HEK293 (cell line): ENCODE measurements at regions not wholly inside any gene's neighbourhood (a gene's known extent, or its start where the extent isn't known, plus 50 kb on each side); places are given as distances from the start of the nearest gene placed in this dataset.

ENCODE experiments used
- CTCF ChIA-PET: fragments of 350-600 bp; formaldehyde crosslinking; extraction: SDS; loops from one replicate; lab custom pipeline; 2021; ENCODE audit warnings: antibody characterized with exemption; lab: Yijun Ruan, JAX
- POLR2A ChIA-PET: fragments of 300-600 bp; formaldehyde crosslinking; extraction: SDS; loops from one replicate; lab custom pipeline; 2020; ENCODE audit warnings: antibody characterized with exemption, inconsistent platforms; lab: Yijun Ruan, JAX
- H3K27ac ChIP-seq: fragments of 200-500 bp; sonication (Bioruptor generic); 2 replicates; pipeline ENCODE4 v1.5.1; 2014; ENCODE audit warnings: low read depth, low read length, control low read depth, inconsistent platforms; ENCODE audit errors: extremely low read depth
- H3K36me3 ChIP-seq, 2 experiments: fragments of 200-500 bp in 1 of 2; sonication (Bioruptor generic) in 1 of 2; 1 replicate in 1 of 2; 2 replicates in 1 of 2; pipeline ENCODE4 v1.5.1; 2014 to 2017; ENCODE audit warnings: inconsistent platforms in 2 of 2, low read length in 2 of 2; ENCODE audit not compliant: control insufficient read depth in 2 of 2, insufficient read depth in 1 of 2
- H3K4me1 ChIP-seq: fragments of 200-500 bp; sonication (Bioruptor generic); 2 replicates; pipeline ENCODE4 v1.5.1; 2014; ENCODE audit warnings: mild to moderate bottlenecking, low read length, inconsistent platforms; ENCODE audit not compliant: control insufficient read depth, insufficient read depth
- H3K4me3 ChIP-seq: 2 replicates; pipeline ENCODE4 v1.5.1; 2011; ENCODE audit warnings: low read depth, mild to moderate bottlenecking, control low read depth, low read length, moderate library complexity
- H3K9me3 ChIP-seq: fragments of 200-500 bp; sonication (Bioruptor generic); 2 replicates; pipeline ENCODE4 v1.5.1; 2014; ENCODE audit warnings: low read depth, low read length, inconsistent platforms; ENCODE audit not compliant: control insufficient read depth, insufficient read depth
- GFI1B ChIP-seq: fragments of 450-650 bp; formaldehyde crosslinking; IDR thresholded peaks from 2 replicates; pipeline ENCODE4 v1.5.1; 2016; ENCODE audit warnings: missing biosample characterization, missing genetic modification characterization
- GLI4 ChIP-seq: fragments of 450-650 bp; formaldehyde crosslinking; IDR thresholded peaks from 2 replicates; pipeline ENCODE4 v1.5.1; 2016; ENCODE audit warnings: missing biosample characterization, missing genetic modification characterization
- SP3 ChIP-seq: fragments of 450-650 bp; formaldehyde crosslinking; IDR thresholded peaks from 2 replicates; pipeline ENCODE4 v1.5.1; 2016; ENCODE audit warnings: missing biosample characterization, missing genetic modification characterization
- ZNF169 ChIP-seq: fragments of 450-650 bp; formaldehyde crosslinking; IDR thresholded peaks from 2 replicates; pipeline ENCODE4 v1.5.1; 2016; ENCODE audit warnings: missing biosample characterization, missing genetic modification characterization
- ZNF175 ChIP-seq: fragments of 450-650 bp; formaldehyde crosslinking; IDR thresholded peaks from 2 replicates; pipeline ENCODE4 v1.5.1; 2016; ENCODE audit warnings: missing biosample characterization, missing genetic modification characterization
- ZNF2 ChIP-seq: fragments of 450-650 bp; formaldehyde crosslinking; IDR thresholded peaks from 2 replicates; pipeline ENCODE4 v1.5.1; 2016; ENCODE audit warnings: missing biosample characterization, missing genetic modification characterization
- ZNF211 ChIP-seq: fragments of 450-650 bp; formaldehyde crosslinking; IDR thresholded peaks from 2 replicates; pipeline ENCODE4 v1.5.1; 2016; ENCODE audit warnings: low read depth, missing biosample characterization, missing genetic modification characterization
- ZNF221 ChIP-seq: fragments of 450-650 bp; formaldehyde crosslinking; IDR thresholded peaks from 2 replicates; pipeline ENCODE4 v1.5.1; 2017; ENCODE audit warnings: missing biosample characterization, missing genetic modification characterization, borderline replicate concordance
- ZNF292 ChIP-seq: fragments of 450-650 bp; formaldehyde crosslinking; IDR thresholded peaks from 2 replicates; pipeline ENCODE4 v1.5.1; 2016; ENCODE audit warnings: low read depth, missing biosample characterization, missing genetic modification characterization, borderline replicate concordance
- ZNF302 ChIP-seq: fragments of 450-650 bp; formaldehyde crosslinking; IDR thresholded peaks from 2 replicates; pipeline ENCODE4 v1.5.1; 2016; ENCODE audit warnings: missing biosample characterization, missing genetic modification characterization, low read depth
- ZNF335 ChIP-seq: fragments of 450-650 bp; formaldehyde crosslinking; conservative IDR thresholded peaks from 2 replicates; pipeline ENCODE4 v1.5.1; 2016; ENCODE audit warnings: missing biosample characterization, missing genetic modification characterization
- ZNF521 ChIP-seq: fragments of 450-650 bp; formaldehyde crosslinking; IDR thresholded peaks from 2 replicates; pipeline ENCODE4 v1.5.1; 2017; ENCODE audit warnings: missing biosample characterization, mild to moderate bottlenecking, missing genetic modification characterization
- ZNF658 ChIP-seq: fragments of 450-650 bp; formaldehyde crosslinking; IDR thresholded peaks from 2 replicates; pipeline ENCODE4; 2016; ENCODE audit warnings: missing biosample characterization, missing genetic modification characterization
- ZNF670 ChIP-seq: fragments of 450-650 bp; formaldehyde crosslinking; IDR thresholded peaks from 2 replicates; pipeline ENCODE4 v1.5.1; 2016; ENCODE audit warnings: missing biosample characterization, missing genetic modification characterization, low read depth
- ZNF707 ChIP-seq: fragments of 450-650 bp; formaldehyde crosslinking; IDR thresholded peaks from 2 replicates; pipeline ENCODE4 v1.5.1; 2016; ENCODE audit warnings: missing biosample characterization, missing genetic modification characterization
- TF ChIP-seq, protein P1 (sequence below): fragments of 450-650 bp; formaldehyde crosslinking; IDR thresholded peaks from 2 replicates; pipeline ENCODE4 v1.5.1; 2017; ENCODE audit warnings: missing biosample characterization, missing genetic modification characterization
- TF ChIP-seq, protein P2 (sequence below): fragments of 450-650 bp; formaldehyde crosslinking; IDR thresholded peaks from 2 replicates; pipeline ENCODE4 v1.5.1; 2017; ENCODE audit warnings: missing biosample characterization, missing genetic modification characterization
- TF ChIP-seq, protein P3 (sequence below): sonication (generic); formaldehyde crosslinking; IDR thresholded peaks from 2 replicates; pipeline ENCODE4 v1.8.1; 2022; ENCODE audit warnings: mild to moderate bottlenecking, moderate library complexity, missing genetic modification reagents
- TF ChIP-seq, protein P4 (sequence below): fragments of 450-650 bp; formaldehyde crosslinking; IDR thresholded peaks from 2 replicates; pipeline ENCODE4 v1.5.1; 2016; ENCODE audit warnings: missing biosample characterization, missing genetic modification characterization
- TF ChIP-seq, protein P5 (sequence below): fragments of 450-650 bp; formaldehyde crosslinking; IDR thresholded peaks from 2 replicates; pipeline ENCODE4 v1.5.1; 2016; ENCODE audit warnings: missing biosample characterization, missing genetic modification characterization, low read depth
- TF ChIP-seq, protein P6 (sequence below): fragments of 450-650 bp; formaldehyde crosslinking; IDR thresholded peaks from 2 replicates; pipeline ENCODE4 v1.5.1; 2016; ENCODE audit warnings: missing biosample characterization, missing genetic modification characterization
- TF ChIP-seq, protein P7 (sequence below): fragments of 450-650 bp; formaldehyde crosslinking; IDR thresholded peaks from 2 replicates; pipeline ENCODE4 v1.5.1; 2016; ENCODE audit warnings: missing biosample characterization, missing genetic modification characterization

DNA sequence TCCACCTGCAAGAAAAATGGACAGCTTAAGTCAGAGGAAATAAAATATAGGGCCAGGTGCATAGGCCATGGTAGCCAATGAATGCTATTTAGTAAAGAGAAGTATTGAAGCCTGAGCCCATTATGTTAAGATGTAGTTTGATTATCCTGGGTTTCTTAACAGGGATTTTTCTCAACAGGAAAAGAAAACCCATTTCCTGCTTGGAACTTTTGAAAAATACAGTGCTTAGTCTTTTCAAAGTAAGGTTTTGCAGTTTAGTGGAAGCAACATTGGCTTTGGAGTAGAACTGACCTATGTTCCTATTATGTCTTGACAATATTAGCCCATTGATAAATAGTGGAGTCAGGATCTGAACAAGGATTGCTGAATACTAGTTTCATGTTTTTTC, 259.5 kb upstream of the TGFBR2 start:
- CTCF ChIA-PET, result interaction anchor here (0.7 kb wide), 1 partner anchor 560 kb away, joined by 3 read pairs; no protein-coding TSS in a partner anchor
- no peaks in the 10 kb centered on the region for H3K36me3 ChIP-seq
- no peak overlapping the region for H3K27ac ChIP-seq
- POLR2A ChIA-PET, result no interaction called here
- TF ChIP-seq, protein P1, sequence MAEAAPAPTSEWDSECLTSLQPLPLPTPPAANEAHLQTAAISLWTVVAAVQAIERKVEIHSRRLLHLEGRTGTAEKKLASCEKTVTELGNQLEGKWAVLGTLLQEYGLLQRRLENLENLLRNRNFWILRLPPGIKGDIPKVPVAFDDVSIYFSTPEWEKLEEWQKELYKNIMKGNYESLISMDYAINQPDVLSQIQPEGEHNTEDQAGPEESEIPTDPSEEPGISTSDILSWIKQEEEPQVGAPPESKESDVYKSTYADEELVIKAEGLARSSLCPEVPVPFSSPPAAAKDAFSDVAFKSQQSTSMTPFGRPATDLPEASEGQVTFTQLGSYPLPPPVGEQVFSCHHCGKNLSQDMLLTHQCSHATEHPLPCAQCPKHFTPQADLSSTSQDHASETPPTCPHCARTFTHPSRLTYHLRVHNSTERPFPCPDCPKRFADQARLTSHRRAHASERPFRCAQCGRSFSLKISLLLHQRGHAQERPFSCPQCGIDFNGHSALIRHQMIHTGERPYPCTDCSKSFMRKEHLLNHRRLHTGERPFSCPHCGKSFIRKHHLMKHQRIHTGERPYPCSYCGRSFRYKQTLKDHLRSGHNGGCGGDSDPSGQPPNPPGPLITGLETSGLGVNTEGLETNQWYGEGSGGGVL (tag by site-specific recombination), result no peak
- TF ChIP-seq, protein P2, sequence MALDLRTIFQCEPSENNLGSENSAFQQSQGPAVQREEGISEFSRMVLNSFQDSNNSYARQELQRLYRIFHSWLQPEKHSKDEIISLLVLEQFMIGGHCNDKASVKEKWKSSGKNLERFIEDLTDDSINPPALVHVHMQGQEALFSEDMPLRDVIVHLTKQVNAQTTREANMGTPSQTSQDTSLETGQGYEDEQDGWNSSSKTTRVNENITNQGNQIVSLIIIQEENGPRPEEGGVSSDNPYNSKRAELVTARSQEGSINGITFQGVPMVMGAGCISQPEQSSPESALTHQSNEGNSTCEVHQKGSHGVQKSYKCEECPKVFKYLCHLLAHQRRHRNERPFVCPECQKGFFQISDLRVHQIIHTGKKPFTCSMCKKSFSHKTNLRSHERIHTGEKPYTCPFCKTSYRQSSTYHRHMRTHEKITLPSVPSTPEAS (tag by site-specific recombination), result no peak
- TF ChIP-seq ZNF292 (tag by site-specific recombination), result no peak
- TF ChIP-seq ZNF302, result no peak
- no peak for TF ChIP-seq GFI1B (tag by site-specific recombination)
- TF ChIP-seq SP3 (tag by site-specific recombination), result no peak
- no peak for TF ChIP-seq ZNF521 (tag by site-specific recombination)
- no peak for TF ChIP-seq ZNF169 (tag by site-specific recombination)
- TF ChIP-seq, protein P3, sequence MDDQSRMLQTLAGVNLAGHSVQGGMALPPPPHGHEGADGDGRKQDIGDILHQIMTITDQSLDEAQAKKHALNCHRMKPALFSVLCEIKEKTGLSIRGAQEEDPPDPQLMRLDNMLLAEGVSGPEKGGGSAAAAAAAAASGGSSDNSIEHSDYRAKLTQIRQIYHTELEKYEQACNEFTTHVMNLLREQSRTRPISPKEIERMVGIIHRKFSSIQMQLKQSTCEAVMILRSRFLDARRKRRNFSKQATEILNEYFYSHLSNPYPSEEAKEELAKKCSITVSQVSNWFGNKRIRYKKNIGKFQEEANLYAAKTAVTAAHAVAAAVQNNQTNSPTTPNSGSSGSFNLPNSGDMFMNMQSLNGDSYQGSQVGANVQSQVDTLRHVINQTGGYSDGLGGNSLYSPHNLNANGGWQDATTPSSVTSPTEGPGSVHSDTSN, result no peak
- TF ChIP-seq, protein P4, sequence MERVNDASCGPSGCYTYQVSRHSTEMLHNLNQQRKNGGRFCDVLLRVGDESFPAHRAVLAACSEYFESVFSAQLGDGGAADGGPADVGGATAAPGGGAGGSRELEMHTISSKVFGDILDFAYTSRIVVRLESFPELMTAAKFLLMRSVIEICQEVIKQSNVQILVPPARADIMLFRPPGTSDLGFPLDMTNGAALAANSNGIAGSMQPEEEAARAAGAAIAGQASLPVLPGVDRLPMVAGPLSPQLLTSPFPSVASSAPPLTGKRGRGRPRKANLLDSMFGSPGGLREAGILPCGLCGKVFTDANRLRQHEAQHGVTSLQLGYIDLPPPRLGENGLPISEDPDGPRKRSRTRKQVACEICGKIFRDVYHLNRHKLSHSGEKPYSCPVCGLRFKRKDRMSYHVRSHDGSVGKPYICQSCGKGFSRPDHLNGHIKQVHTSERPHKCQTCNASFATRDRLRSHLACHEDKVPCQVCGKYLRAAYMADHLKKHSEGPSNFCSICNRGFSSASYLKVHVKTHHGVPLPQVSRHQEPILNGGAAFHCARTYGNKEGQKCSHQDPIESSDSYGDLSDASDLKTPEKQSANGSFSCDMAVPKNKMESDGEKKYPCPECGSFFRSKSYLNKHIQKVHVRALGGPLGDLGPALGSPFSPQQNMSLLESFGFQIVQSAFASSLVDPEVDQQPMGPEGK (tag by site-specific recombination), result no peak
- TF ChIP-seq GLI4, result no peak
- no peak for TF ChIP-seq ZNF707 (tag by site-specific recombination)
- no peak for TF ChIP-seq ZNF2
- no peak for TF ChIP-seq ZNF670 (tag by site-specific recombination)
- no peak for TF ChIP-seq ZNF175
- no peak for TF ChIP-seq ZNF335 (tag by site-specific recombination)
- peaks cover 3% of the 10 kb centered on the region; the same call in 1 of the 2 replicates for H3K4me1 ChIP-seq
- H3K4me3 ChIP-seq, result no peak overlapping the region
- H3K9me3 ChIP-seq, result no peaks in the 10 kb centered on the region

DNA sequence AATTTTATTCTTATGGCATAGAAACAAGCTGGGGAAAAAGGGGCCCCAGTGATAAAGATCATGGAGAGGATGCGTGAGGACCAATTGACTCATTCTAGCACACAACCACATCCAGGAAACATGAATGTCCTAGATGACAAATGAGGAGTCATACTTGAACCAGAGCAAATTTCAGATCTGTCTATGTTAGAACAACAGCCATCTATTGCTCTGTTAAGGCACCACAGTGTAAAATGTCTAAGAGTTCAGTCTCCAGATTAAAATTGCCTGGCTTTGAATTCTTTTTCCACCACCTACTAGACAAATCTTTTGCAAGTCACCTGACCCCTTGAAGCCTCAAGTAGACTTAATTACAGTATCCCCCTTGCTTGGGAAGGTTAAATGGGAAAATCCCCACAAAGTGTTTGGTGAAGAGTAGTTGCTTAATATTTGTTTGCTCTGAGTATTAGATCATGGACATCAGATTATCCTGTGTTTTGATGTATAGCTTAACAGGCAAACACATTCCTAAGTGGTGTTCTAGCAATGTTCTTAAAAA, 258.7 kb upstream of the TGFBR2 start:
- POLR2A ChIA-PET, result no interaction called here
- peaks cover 2% of the 10 kb centered on the region; the same call in 1 of the 2 replicates for H3K4me1 ChIP-seq
- no peak overlapping the region for H3K27ac ChIP-seq
- no peaks in the 10 kb centered on the region for H3K36me3 ChIP-seq
- H3K4me3 ChIP-seq, result no peak overlapping the region
- CTCF ChIA-PET, result interaction anchor here (1.0 kb wide), 1 partner anchor 149 kb away, joined by 3 read pairs; no protein-coding TSS in a partner anchor
- no peaks in the 10 kb centered on the region for H3K9me3 ChIP-seq
- TF ChIP-seq ZNF211 (tag by site-specific recombination), result no peak
- TF ChIP-seq ZNF658 (tag by site-specific recombination), result no peak
- TF ChIP-seq, protein P5, sequence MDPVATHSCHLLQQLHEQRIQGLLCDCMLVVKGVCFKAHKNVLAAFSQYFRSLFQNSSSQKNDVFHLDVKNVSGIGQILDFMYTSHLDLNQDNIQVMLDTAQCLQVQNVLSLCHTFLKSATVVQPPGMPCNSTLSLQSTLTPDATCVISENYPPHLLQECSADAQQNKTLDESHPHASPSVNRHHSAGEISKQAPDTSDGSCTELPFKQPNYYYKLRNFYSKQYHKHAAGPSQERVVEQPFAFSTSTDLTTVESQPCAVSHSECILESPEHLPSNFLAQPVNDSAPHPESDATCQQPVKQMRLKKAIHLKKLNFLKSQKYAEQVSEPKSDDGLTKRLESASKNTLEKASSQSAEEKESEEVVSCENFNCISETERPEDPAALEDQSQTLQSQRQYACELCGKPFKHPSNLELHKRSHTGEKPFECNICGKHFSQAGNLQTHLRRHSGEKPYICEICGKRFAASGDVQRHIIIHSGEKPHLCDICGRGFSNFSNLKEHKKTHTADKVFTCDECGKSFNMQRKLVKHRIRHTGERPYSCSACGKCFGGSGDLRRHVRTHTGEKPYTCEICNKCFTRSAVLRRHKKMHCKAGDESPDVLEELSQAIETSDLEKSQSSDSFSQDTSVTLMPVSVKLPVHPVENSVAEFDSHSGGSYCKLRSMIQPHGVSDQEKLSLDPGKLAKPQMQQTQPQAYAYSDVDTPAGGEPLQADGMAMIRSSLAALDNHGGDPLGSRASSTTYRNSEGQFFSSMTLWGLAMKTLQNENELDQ, result no peak
- TF ChIP-seq, protein P6, sequence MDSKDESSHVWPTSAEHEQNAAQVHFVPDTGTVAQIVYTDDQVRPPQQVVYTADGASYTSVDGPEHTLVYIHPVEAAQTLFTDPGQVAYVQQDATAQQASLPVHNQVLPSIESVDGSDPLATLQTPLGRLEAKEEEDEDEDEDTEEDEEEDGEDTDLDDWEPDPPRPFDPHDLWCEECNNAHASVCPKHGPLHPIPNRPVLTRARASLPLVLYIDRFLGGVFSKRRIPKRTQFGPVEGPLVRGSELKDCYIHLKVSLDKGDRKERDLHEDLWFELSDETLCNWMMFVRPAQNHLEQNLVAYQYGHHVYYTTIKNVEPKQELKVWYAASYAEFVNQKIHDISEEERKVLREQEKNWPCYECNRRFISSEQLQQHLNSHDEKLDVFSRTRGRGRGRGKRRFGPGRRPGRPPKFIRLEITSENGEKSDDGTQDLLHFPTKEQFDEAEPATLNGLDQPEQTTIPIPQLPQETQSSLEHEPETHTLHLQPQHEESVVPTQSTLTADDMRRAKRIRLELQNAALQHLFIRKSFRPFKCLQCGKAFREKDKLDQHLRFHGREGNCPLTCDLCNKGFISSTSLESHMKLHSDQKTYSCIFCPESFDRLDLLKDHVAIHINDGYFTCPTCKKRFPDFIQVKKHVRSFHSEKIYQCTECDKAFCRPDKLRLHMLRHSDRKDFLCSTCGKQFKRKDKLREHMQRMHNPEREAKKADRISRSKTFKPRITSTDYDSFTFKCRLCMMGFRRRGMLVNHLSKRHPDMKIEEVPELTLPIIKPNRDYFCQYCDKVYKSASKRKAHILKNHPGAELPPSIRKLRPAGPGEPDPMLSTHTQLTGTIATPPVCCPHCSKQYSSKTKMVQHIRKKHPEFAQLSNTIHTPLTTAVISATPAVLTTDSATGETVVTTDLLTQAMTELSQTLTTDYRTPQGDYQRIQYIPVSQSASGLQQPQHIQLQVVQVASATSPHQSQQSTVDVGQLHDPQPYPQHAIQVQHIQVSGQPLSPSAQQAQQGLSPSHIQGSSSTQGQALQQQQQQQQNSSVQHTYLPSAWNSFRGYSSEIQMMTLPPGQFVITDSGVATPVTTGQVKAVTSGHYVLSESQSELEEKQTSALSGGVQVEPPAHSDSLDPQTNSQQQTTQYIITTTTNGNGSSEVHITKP (tag by site-specific recombination), result no peak
- TF ChIP-seq ZNF221 (tag by site-specific recombination), result no peak
- TF ChIP-seq, protein P7, sequence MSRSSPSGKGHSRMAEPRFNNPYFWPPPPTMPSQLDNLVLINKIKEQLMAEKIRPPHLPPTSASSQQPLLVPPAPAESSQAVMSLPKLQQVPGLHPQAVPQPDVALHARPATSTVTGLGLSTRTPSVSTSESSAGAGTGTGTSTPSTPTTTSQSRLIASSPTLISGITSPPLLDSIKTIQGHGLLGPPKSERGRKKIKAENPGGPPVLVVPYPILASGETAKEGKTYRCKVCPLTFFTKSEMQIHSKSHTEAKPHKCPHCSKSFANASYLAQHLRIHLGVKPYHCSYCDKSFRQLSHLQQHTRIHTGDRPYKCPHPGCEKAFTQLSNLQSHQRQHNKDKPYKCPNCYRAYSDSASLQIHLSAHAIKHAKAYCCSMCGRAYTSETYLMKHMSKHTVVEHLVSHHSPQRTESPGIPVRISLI (tag by site-specific recombination), result no peak
- TF ChIP-seq GLI4, result no peak
